Astrocyte (in vitro differentiated cells and primary cell): ENCODE measurements at regions not wholly inside any gene's neighbourhood (a gene's known extent, or its start where the extent isn't known, plus 50 kb on each side); places are given as distances from the start of the nearest gene placed in this dataset.
A peak's percentile ranks its signal among the peaks of the same experiment; 100 is the strongest.
"Not testable (repeated sequence)": the region's sequence is repeated elsewhere in the genome, so short reads cannot be mapped to it uniquely, and the experiment has no call there.

Experiments
- DNase-seq: peaks from one replicate; pipeline ENCODE4 v3.0.0-alpha.2; 2010; ENCODE audit warnings: low read depth
- FAIRE-seq: peaks from 2 replicates; lab custom pipeline; 2011; peaks lifted over from hg19 to GRCh38; lab: Jason Lieb, UNC
- H2AFZ ChIP-seq: 2 replicates; pipeline ENCODE4 v1.6.0; 2012; ENCODE audit warnings: low read depth, low read length, inconsistent platforms
- H3K27ac ChIP-seq: 2 replicates; pipeline ENCODE4 v1.5.1; 2011; ENCODE audit warnings: low read depth, low read length, inconsistent platforms
- H3K27me3 ChIP-seq: 2 replicates; pipeline ENCODE4 v1.6.0; 2011; ENCODE audit warnings: low read length, inconsistent platforms; ENCODE audit not compliant: insufficient read depth
- H3K36me3 ChIP-seq: 2 replicates; pipeline ENCODE4 v1.5.1; 2011; ENCODE audit warnings: low read length, inconsistent platforms; ENCODE audit not compliant: insufficient read depth
- H3K4me1 ChIP-seq: 2 replicates; pipeline ENCODE4 v1.5.1; 2011; ENCODE audit warnings: low read length, inconsistent platforms; ENCODE audit not compliant: insufficient read depth
- H3K4me2 ChIP-seq: 2 replicates; pipeline ENCODE4 v1.6.0; 2012; ENCODE audit warnings: low read length, inconsistent platforms
- H3K4me3 ChIP-seq: 2 replicates; pipeline ENCODE4 v1.5.1; 2011; ENCODE audit warnings: low read depth, mild to moderate bottlenecking, low read length, inconsistent platforms; ENCODE audit not compliant: insufficient read depth
- H3K79me2 ChIP-seq: 2 replicates; pipeline ENCODE4 v1.6.0; 2012; ENCODE audit warnings: mild to moderate bottlenecking, low read length, inconsistent platforms; ENCODE audit not compliant: insufficient read depth
- H3K9ac ChIP-seq: 2 replicates; pipeline ENCODE4 v1.6.0; 2012; ENCODE audit warnings: mild to moderate bottlenecking, low read length, inconsistent platforms
- H3K9me3 ChIP-seq: 2 replicates; pipeline ENCODE4 v1.5.1; 2012; ENCODE audit warnings: low read depth, mild to moderate bottlenecking, low read length, inconsistent platforms; ENCODE audit not compliant: insufficient read depth
- H4K20me1 ChIP-seq: 2 replicates; pipeline ENCODE4 v1.6.0; 2012; ENCODE audit warnings: low read length, inconsistent platforms; ENCODE audit not compliant: insufficient read depth
- H3K27ac Mint-ChIP-seq: one replicate; pipeline ENCODE4 v1.8.0; 2021; ENCODE audit warnings: mild to moderate bottlenecking, mixed read lengths; ENCODE audit not compliant: unreplicated experiment
- H3K27me3 Mint-ChIP-seq: one replicate; pipeline ENCODE4 v1.8.0; 2021; ENCODE audit warnings: low read depth, mixed read lengths; ENCODE audit not compliant: unreplicated experiment
- H3K36me3 Mint-ChIP-seq: one replicate; pipeline ENCODE4 v1.8.0; 2021; ENCODE audit warnings: low read depth, mixed read lengths; ENCODE audit not compliant: unreplicated experiment
- H3K4me1 Mint-ChIP-seq: one replicate; pipeline ENCODE4 v1.8.0; 2021; ENCODE audit warnings: low read depth, mixed read lengths; ENCODE audit not compliant: unreplicated experiment
- H3K4me3 Mint-ChIP-seq: one replicate; pipeline ENCODE4 v1.8.0; 2021; ENCODE audit warnings: mild to moderate bottlenecking, moderate library complexity, mixed read lengths; ENCODE audit not compliant: unreplicated experiment
- H3K9me3 Mint-ChIP-seq: one replicate; pipeline ENCODE4 v1.8.0; 2021; ENCODE audit warnings: mild to moderate bottlenecking, mixed read lengths; ENCODE audit not compliant: unreplicated experiment
- CTCF ChIP-seq: IDR thresholded peaks from 2 replicates; pipeline ENCODE4 v1.5.1; 2011; ENCODE audit warnings: low read depth, mild to moderate bottlenecking, inconsistent platforms, low read length, moderate library complexity; ENCODE audit not compliant: insufficient read depth
- EZH2 ChIP-seq: IDR thresholded peaks from 2 replicates; pipeline ENCODE4 v1.6.1; 2012; ENCODE audit warnings: mild to moderate bottlenecking, low read length, inconsistent platforms; ENCODE audit not compliant: insufficient read depth

- Histone ChIP-seq H2AFZ (no peak overlapping the region), H3K79me2 (no peaks in the 10 kb centered on the region), H3K36me3 (no peaks in the 10 kb centered on the region), H3K27me3 (no peaks in the 10 kb centered on the region), H3K4me1 (no peaks in the 10 kb centered on the region), H3K27ac (no peak overlapping the region), H3K4me3 (no peak overlapping the region), H3K9ac (no peak overlapping the region), H4K20me1 (no peaks in the 10 kb centered on the region), H3K4me2 (no peak overlapping the region), H3K9me3 (no peaks in the 10 kb centered on the region)
- no peaks in the 10 kb centered on the region for H3K27me3 Mint-ChIP-seq
- no peak overlapping the region for H3K4me3 Mint-ChIP-seq
- no peaks in the 10 kb centered on the region for H3K36me3 Mint-ChIP-seq
- H3K9me3 Mint-ChIP-seq, result no peaks in the 10 kb centered on the region
- no peak for DNase-seq
- H3K27ac Mint-ChIP-seq, result no peak overlapping the region
- H3K4me1 Mint-ChIP-seq, result peaks cover 3% of the 10 kb centered on the region
- TF ChIP-seq EZH2 (no peak), CTCF (no peak)
- FAIRE-seq, result peak; percentile 20
Observed at GRCh38 chr6:19394687-19395086, 442.5 kb upstream of the ID4 start.

DNA sequence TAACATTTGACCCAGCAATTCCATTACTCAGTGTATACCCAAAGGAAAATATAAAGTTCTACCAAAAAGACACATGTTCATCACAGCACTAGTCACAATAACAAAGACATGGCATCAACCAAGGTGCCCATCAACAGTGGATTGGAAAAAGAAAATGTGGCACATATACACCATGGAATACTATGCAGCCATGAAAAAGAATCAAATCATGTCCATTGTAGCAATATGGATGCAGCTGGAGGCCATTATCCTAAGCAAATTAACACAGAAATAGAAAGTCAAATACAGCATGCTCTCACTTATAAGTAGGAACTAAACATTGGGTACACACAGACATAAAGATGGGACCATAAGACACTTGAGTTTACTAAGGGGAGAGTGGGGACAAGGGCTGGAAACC, 441.9 kb upstream of the ID4 start:
- H3K27ac Mint-ChIP-seq, result no peak overlapping the region
- no peaks in the 10 kb centered on the region for H3K27me3 Mint-ChIP-seq
- Histone ChIP-seq H3K4me1 (no peaks in the 10 kb centered on the region), H3K27ac (no peak overlapping the region), H2AFZ (no peak overlapping the region), H3K27me3 (no peaks in the 10 kb centered on the region), H3K9ac (no peak overlapping the region), H4K20me1 (no peaks in the 10 kb centered on the region), H3K36me3 (no peaks in the 10 kb centered on the region), H3K9me3 (no peaks in the 10 kb centered on the region), H3K4me2 (no peak overlapping the region), H3K4me3 (no peak overlapping the region), H3K79me2 (no peaks in the 10 kb centered on the region)
- TF ChIP-seq EZH2 (no peak), CTCF (no peak)
- no peak for FAIRE-seq
- peaks cover 3% of the 10 kb centered on the region for H3K4me1 Mint-ChIP-seq
- no peaks in the 10 kb centered on the region for H3K36me3 Mint-ChIP-seq
- H3K9me3 Mint-ChIP-seq, result no peaks in the 10 kb centered on the region
- no peak for DNase-seq
- H3K4me3 Mint-ChIP-seq, result no peak overlapping the region

DNA sequence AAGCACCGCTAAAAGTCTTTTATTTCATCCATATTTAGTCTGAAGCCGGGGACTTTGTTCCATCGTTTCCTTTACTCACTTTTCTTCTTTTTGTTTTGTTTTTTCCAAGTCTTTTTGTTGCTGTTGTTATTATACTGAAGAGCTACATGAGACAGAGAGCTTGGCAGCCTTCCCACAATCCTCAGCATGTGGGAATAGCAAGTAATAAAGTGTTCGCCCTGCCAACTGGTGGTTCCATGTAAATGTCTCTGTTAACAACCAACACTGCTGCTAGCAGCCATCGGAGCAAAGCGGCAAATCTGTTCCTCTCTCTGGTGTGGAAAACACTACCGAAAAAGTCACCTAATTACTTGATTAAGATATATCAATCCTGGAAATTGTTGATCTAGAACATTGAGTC, 437.8 kb upstream of the ID4 start:
- H3K9ac ChIP-seq, result no peak overlapping the region
- no peak overlapping the region for H3K27ac ChIP-seq
- H3K9me3 ChIP-seq, result peaks cover 9% of the 10 kb centered on the region
- no peaks in the 10 kb centered on the region for H3K4me1 ChIP-seq
- H3K27me3 Mint-ChIP-seq, result no peaks in the 10 kb centered on the region
- H3K9me3 Mint-ChIP-seq, result peaks cover 13% of the 10 kb centered on the region
- H3K36me3 ChIP-seq, result no peaks in the 10 kb centered on the region
- no peak overlapping the region for H3K4me3 Mint-ChIP-seq
- DNase-seq (peak; percentile 66), FAIRE-seq (no peak)
- no peaks in the 10 kb centered on the region for H3K27me3 ChIP-seq
- H2AFZ ChIP-seq, result peak overlapping the region; percentile 28
- no peak overlapping the region for H3K27ac Mint-ChIP-seq
- H3K79me2 ChIP-seq, result no peaks in the 10 kb centered on the region
- no peak overlapping the region for H3K4me3 ChIP-seq
- TF ChIP-seq EZH2, result no peak
- TF ChIP-seq CTCF, result no peak
- H3K4me1 Mint-ChIP-seq, result no peaks in the 10 kb centered on the region
- peak overlapping the region; percentile 55 for H3K4me2 ChIP-seq
- H4K20me1 ChIP-seq, result no peaks in the 10 kb centered on the region
- H3K36me3 Mint-ChIP-seq, result no peaks in the 10 kb centered on the region

DNA sequence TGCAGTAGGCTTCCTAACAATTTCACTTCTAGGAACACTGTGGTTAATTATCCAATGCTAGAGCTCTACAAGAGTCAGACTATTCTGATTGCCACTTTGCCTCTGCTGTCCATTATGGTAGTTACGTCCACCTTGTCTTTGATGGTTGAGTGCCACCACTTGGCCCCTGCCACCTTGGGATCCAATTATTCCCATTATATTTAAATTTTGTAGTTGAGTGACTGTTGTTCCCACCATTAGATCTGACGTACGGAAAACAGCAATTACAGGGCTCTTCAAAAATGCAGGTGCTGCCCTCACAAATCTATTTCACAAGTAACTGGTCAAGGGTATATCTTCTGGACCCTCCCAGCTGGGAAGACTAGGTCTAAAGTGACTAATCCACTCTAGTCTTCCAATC, 432.3 kb upstream of the ID4 start:
- not testable (repeated sequence) for H3K27me3 ChIP-seq, H2AFZ ChIP-seq, H3K79me2 ChIP-seq, H3K4me3 ChIP-seq, H3K27ac Mint-ChIP-seq, H3K36me3 Mint-ChIP-seq, H3K4me2 ChIP-seq, H3K27me3 Mint-ChIP-seq, H3K36me3 ChIP-seq, DNase-seq, FAIRE-seq, H3K9ac ChIP-seq, H3K4me3 Mint-ChIP-seq, H4K20me1 ChIP-seq, H3K27ac ChIP-seq, H3K4me1 Mint-ChIP-seq, H3K4me1 ChIP-seq
- H3K9me3 Mint-ChIP-seq, result peaks cover 30% of the 10 kb centered on the region
- peaks cover 21% of the 10 kb centered on the region for H3K9me3 ChIP-seq
